ENCODE measurements at regions not wholly inside any gene's neighbourhood (a gene's known extent, or its start where the extent isn't known, plus 50 kb on each side); places are given as distances from the start of the nearest gene placed in this dataset.

- no peak for ATAC-seq
Measured at GRCh38 chr7:119452401-119452800, 820.6 kb upstream of the KCND2 start.

DNA sequence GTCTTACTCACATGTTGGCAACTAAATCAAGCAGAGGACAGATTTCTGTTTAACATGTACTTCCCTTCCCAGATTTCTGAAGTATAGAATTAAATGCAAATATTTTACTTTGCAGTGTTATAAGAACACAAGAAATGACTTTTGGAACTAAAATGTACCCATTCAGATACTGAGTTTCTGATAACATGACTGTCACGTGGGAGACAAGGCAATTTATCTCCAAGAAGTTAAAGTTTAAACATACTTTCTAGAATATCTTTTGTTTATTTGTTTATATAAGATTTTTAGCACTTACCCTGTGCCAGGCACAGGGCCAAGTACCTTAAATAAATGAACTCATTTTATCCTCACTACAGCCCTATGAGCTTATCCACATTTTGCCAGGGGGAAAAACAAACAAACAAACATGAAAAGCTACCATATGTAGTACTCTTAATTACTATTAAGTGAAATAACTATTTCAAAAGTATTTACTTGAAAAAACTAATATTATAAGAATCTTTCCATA, 807.1 kb upstream of the KCND2 start:
- CTCF ChIA-PET: no interaction called here
- Histone ChIP-seq H3K4me1 (no peaks in the 10 kb centered on the region), H3K9me3 (no peaks in the 10 kb centered on the region), H3K4me2 (no peak overlapping the region), H3K27ac (no peak overlapping the region), H3K4me3 (no peak overlapping the region)
- FAIRE-seq (no peak), DNase-seq (ENCODE audit: low read depth in 1 of 2, low spot score in 1 of 2) (no peak), ATAC-seq (no peak)
- WGBS (ENCODE audit: missing lambda C conversion rate): 0% methylated on average over 1 of the region's 1 CpG
- POLR2A ChIA-PET: no interaction called here
- TF ChIP-seq TP53 (CRISPR knock-in tag; IDR thresholded peaks at IDR 0.05): no peak
- no peak for TF ChIP-seq KDM5A (IDR thresholded peaks at IDR 0.05)
- TF ChIP-seq NR3C1 (IDR thresholded peaks at IDR 0.05): no peak
- no peak for TF ChIP-seq RARB (CRISPR knock-in tag; IDR thresholded peaks at IDR 0.05)
- TF ChIP-seq MAZ (IDR thresholded peaks at IDR 0.05; ENCODE audit: borderline replicate concordance, low read depth, low read length): no peak
- TF ChIP-seq FOSB (CRISPR knock-in tag; IDR thresholded peaks at IDR 0.05): no peak

More at GRCh38 chr7:119452401-119452800, 820.6 kb upstream of the KCND2 start:
- Histone ChIP-seq H3K4me1 (no peaks in the 10 kb centered on the region), H3K4me3 (no peak overlapping the region), H3K27ac (no peak overlapping the region), H3K9me3 (no peaks in the 10 kb centered on the region), H3K4me2 (no peak overlapping the region)
- no peak for DNase-seq (ENCODE audit: low read depth in 1 of 2, low spot score in 1 of 2)
- TF ChIP-seq RARB (CRISPR knock-in tag; IDR thresholded peaks at IDR 0.05) (no peak), SMC3 (IDR thresholded peaks at IDR 0.05) (no peak), FOSL2 (IDR thresholded peaks at IDR 0.05) (no peak), FOSL2 (CRISPR knock-in tag; IDR thresholded peaks at IDR 0.05) (no peak), FOXS1 (CRISPR knock-in tag; IDR thresholded peaks at IDR 0.05) (no peak), JUN (IDR thresholded peaks at IDR 0.05) (no peak)
- POLR2A ChIA-PET: no interaction called here
- 8% methylated on average over 2 of the region's 2 CpGs for WGBS (ENCODE audit: missing lambda C conversion rate)
- CTCF ChIA-PET: no interaction called here
- no peak for FAIRE-seq

DNA sequence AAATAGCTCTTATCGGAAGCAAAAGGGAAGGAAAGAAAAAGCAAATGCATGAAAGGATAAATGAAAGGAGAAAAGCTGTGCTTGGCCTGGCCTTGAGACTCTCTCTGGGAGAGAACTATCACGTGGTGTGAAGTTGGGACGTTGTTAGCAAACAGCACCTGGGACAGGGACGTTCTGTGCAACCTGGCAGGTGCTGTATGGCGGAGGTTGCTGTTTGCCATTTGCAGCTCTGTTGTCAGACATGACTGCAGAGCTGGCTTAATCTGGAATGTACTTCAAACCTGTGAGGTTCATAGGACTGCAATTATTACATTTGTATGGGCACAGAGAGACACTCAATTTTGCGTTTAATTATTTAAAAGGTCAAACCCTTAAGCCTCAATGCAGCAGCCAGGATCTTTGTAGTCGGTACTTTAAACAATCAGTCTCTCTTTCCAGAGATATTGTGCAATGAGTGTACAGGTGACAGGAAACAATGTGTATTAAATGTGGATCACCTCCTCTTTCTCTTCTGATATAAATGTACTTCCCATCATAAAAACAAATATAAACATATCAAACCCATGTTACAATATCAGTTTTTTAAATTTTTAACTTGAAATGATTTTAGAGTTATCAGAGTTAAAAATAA, 800.5 kb upstream of the KCND2 start:
- TF ChIP-seq E2F6 (IDR thresholded peaks at IDR 0.05; ENCODE audit: borderline replicate concordance, low read depth) (no peak), FOSB (CRISPR knock-in tag; IDR thresholded peaks at IDR 0.05) (no peak), RNF2 (IDR thresholded peaks at IDR 0.05; ENCODE audit: borderline replicate concordance, low read depth) (no peak), HES2 (IDR thresholded peaks at IDR 0.05) (no peak), KDM5A (IDR thresholded peaks at IDR 0.05) (no peak), NFE2L2 (conservative IDR thresholded peaks at IDR 0.05; ENCODE audit: low read length) (no peak), SMC3 (IDR thresholded peaks at IDR 0.05) (no peak)
- TF ChIP-seq, protein P1, sequence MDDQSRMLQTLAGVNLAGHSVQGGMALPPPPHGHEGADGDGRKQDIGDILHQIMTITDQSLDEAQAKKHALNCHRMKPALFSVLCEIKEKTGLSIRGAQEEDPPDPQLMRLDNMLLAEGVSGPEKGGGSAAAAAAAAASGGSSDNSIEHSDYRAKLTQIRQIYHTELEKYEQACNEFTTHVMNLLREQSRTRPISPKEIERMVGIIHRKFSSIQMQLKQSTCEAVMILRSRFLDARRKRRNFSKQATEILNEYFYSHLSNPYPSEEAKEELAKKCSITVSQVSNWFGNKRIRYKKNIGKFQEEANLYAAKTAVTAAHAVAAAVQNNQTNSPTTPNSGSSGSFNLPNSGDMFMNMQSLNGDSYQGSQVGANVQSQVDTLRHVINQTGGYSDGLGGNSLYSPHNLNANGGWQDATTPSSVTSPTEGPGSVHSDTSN (IDR thresholded peaks at IDR 0.05): no peak
- DNase-seq (ENCODE audit: low read depth in 1 of 2, low spot score in 1 of 2): no peak
- H3K9me3 ChIP-seq: no peaks in the 10 kb centered on the region
- 8% methylated on average over 7 of the region's 7 CpGs for WGBS (ENCODE audit: missing lambda C conversion rate)
- no peaks in the 10 kb centered on the region for H3K4me1 ChIP-seq
- H3K4me2 ChIP-seq: no peak overlapping the region
- no peak overlapping the region for H3K4me3 ChIP-seq
- FAIRE-seq: no peak
- ATAC-seq: no peak
- H3K27ac ChIP-seq: no peak overlapping the region
- ChIA-PET CTCF (no interaction called here), POLR2A (no interaction called here)

- ChIA-PET CTCF (no interaction called here), POLR2A (no interaction called here)
- DNase-seq (ENCODE audit: low read depth in 1 of 2, low spot score in 1 of 2) (peak; percentile 7 to 36), ATAC-seq (peak; percentile 62 to 80; a peak in 5 of 6 replicates), FAIRE-seq (no peak)
- WGBS (ENCODE audit: missing lambda C conversion rate): 2% methylated on average over 4 of the region's 4 CpGs
- no peaks in the 10 kb centered on the region for H3K4me1 ChIP-seq
- no peak overlapping the region for H3K4me3 ChIP-seq
- no peak overlapping the region for H3K4me2 ChIP-seq
- H3K9me3 ChIP-seq: no peaks in the 10 kb centered on the region
- TF ChIP-seq MAFK (IDR thresholded peaks at IDR 0.05; ENCODE audit: partially characterized antibody): peak; percentile 60
- TF ChIP-seq EP300 (IDR thresholded peaks at IDR 0.05): no peak
- TF ChIP-seq MYC (IDR thresholded peaks at IDR 0.05; ENCODE audit: borderline replicate concordance, low read length): no peak
- TF ChIP-seq CHD4 (IDR thresholded peaks at IDR 0.05; ENCODE audit: borderline replicate concordance): no peak
- no peak for TF ChIP-seq NFE2L2 (conservative IDR thresholded peaks at IDR 0.05; ENCODE audit: low read length)
- TF ChIP-seq, protein P2, sequence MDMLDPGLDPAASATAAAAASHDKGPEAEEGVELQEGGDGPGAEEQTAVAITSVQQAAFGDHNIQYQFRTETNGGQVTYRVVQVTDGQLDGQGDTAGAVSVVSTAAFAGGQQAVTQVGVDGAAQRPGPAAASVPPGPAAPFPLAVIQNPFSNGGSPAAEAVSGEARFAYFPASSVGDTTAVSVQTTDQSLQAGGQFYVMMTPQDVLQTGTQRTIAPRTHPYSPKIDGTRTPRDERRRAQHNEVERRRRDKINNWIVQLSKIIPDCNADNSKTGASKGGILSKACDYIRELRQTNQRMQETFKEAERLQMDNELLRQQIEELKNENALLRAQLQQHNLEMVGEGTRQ (IDR thresholded peaks at IDR 0.05): no peak
- H3K27ac ChIP-seq: no peak overlapping the region
Measured at GRCh38 chr7:119482209-119482608, 790.8 kb upstream of the KCND2 start.
